Large intestine (tissue), 3 donors: ENCODE measurements at regions not wholly inside any gene's neighbourhood (a gene's known extent, or its start where the extent isn't known, plus 50 kb on each side); places are given as distances from the start of the nearest gene placed in this dataset.

Experiments
- DNase-seq, 2 donors: peaks; one replicate each; pipeline versions ENCODE4 v3.0.0 to v3.0.0-alpha.2; 2013
- H3K27ac ChIP-seq: one replicate; pipeline ENCODE4 v1.5.1; 2013; ENCODE audit warnings: low read length
- H3K27me3 ChIP-seq: 2 replicates; pipeline ENCODE4 v1.6.1; 2013; ENCODE audit warnings: low read length; ENCODE audit not compliant: control insufficient read depth, insufficient read depth
- H3K36me3 ChIP-seq: 2 replicates; pipeline ENCODE4 v1.6.1; 2013; ENCODE audit warnings: low read length; ENCODE audit not compliant: control insufficient read depth, insufficient read depth
- H3K4me1 ChIP-seq: one replicate; pipeline ENCODE4 v1.6.1; 2013; ENCODE audit warnings: low read length; ENCODE audit not compliant: control insufficient read depth, insufficient read depth
- H3K4me3 ChIP-seq: one replicate; pipeline ENCODE4 v1.5.1; 2013; ENCODE audit warnings: low read length
- H3K9me3 ChIP-seq: one replicate; pipeline ENCODE4 v1.6.1; 2013; ENCODE audit warnings: mild to moderate bottlenecking, low read depth, low read length, moderate library complexity; ENCODE audit not compliant: control insufficient read depth
- WGBS: methylation state at CpG from one replicate; pipeline ENCODE4 v1.1.5; 2013; ENCODE audit warnings: low lambda C conversion rate; ENCODE audit not compliant: insufficient coverage; 5-methylcytosine and 5-hydroxymethylcytosine counted together

DNA sequence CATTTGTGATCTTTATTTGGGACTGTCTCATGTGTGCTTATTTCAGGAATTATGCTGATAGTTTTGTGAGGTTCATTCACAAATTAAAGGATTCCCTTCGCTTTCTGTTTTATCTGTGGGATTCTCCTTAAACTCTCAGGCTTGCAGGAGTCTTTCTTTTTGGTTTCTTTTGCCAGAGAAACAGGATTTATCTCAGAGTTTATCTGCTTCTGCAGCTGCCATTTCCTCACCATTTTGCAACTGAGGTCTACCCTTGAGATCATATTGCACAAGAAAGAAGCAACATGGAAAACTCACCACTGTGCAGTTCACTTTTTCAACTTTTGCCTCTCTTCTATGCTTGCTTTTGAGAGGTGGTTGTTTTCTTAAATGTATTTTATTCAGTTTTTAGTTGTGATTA lies 201.0 kb downstream of the PRL start:
- DNase-seq, result no peak
- 100% methylated on average over 1 of the region's 1 CpG for WGBS
- Histone ChIP-seq H3K27me3 (no peaks in the 10 kb centered on the region), H3K36me3 (no peaks in the 10 kb centered on the region), H3K4me3 (no peak overlapping the region), H3K27ac (no peak overlapping the region), H3K9me3 (no peaks in the 10 kb centered on the region), H3K4me1 (no peaks in the 10 kb centered on the region)

DNA sequence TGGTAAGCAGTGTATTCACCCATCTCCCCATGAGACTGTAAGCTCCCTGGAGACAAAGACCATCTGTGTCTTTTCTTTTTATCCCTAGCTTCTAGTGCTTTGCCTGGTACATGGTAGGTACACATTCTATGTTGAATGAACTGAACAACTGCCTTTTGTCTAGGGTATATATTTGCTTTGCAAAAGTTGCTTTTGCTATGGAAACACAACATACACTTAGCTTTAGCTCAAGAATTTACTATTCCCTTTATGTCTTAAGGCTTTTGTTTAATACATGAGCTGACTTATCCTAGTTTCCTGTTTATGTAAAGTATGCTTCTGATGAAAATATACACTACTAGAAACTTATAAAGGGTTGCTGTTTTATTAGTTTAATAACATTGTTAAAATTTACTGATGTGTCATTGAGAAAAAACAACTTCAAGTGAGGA lies 198.2 kb downstream of the PRL start:
- Histone ChIP-seq H3K27ac (no peak overlapping the region), H3K9me3 (no peaks in the 10 kb centered on the region), H3K4me1 (no peaks in the 10 kb centered on the region), H3K4me3 (no peak overlapping the region), H3K27me3 (no peaks in the 10 kb centered on the region), H3K36me3 (no peaks in the 10 kb centered on the region)
- no peak for DNase-seq

DNA sequence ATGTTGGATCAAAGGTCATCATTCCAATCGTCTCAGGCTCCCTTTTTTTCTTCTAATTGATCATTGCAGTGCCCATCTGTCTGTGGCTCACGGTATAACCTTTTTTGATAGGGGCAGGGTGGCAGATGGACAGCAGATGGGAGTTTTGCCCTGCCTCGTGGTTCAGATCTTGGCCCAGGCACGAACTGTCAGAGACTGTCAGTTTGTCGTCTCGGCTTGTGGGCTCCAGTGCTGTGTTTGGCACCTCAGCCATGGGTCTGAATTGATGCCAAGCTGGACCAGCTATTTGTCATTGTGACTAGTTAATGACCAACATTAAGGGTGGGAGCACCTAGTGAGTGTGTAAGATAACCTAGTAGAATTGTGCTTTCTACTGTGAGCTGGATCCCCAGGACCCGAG lies 197.6 kb downstream of the PRL start:
- no peaks in the 10 kb centered on the region for H3K4me1 ChIP-seq
- no peaks in the 10 kb centered on the region for H3K27me3 ChIP-seq
- H3K9me3 ChIP-seq, result no peaks in the 10 kb centered on the region
- no peaks in the 10 kb centered on the region for H3K36me3 ChIP-seq
- no peak overlapping the region for H3K27ac ChIP-seq
- no peak for DNase-seq
- no CpG with 5 or more reads among the region's 7 CpGs for WGBS
- no peak overlapping the region for H3K4me3 ChIP-seq

GRCh38 chr6:22099923-22100322 lies 196.9 kb downstream of the PRL start:
- H3K4me1 ChIP-seq, result no peaks in the 10 kb centered on the region
- WGBS, result no CpG with 5 or more reads among the region's 5 CpGs
- H3K27me3 ChIP-seq, result no peaks in the 10 kb centered on the region
- no peaks in the 10 kb centered on the region for H3K36me3 ChIP-seq
- no peak overlapping the region for H3K4me3 ChIP-seq
- H3K9me3 ChIP-seq, result no peaks in the 10 kb centered on the region
- no peak overlapping the region for H3K27ac ChIP-seq
- DNase-seq, result no peak

DNA sequence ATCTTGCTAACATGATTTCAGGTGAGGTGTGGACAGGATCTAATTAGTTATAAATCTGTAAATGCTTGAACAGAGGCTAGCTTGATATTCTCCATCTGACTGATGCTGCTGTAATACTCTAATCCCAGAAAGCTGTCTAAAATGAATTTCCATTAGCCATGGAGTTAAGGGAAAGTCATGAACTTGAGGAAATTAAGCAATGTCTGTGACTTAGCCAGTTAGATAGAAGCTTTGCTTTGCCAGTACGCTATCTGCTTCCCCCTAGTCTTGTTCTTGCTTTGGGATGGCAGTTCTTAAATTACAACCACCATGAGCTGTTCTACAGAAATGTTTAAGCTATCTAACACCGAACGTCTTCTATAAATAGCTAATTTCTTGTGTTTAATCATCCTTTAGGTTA lies 195.7 kb downstream of the PRL start:
- Histone ChIP-seq H3K27me3 (no peaks in the 10 kb centered on the region), H3K4me1 (no peaks in the 10 kb centered on the region), H3K9me3 (no peaks in the 10 kb centered on the region), H3K36me3 (no peaks in the 10 kb centered on the region), H3K4me3 (no peak overlapping the region), H3K27ac (no peak overlapping the region)
- no peak for DNase-seq
- no CpG with 5 or more reads among the region's 3 CpGs for WGBS

DNA sequence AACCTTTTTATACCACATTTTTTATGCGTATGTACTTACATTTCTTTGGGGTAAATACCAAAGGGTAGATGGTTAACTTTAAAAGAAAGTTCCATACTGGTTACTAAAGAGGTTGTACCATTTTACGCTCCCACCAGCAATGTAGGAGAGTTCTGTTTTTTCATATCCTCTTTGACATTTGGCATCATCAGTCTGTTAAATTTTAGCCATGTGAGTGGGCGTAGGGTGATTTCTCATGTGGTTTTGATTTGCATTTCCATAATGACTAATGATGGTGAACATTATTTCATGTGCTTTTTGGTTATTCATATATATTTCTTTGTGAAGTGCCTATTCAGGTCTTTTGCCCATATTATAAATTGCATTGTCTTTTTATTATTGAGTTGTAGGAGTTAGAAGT lies 194.2 kb downstream of the PRL start:
- H3K27ac ChIP-seq, result no peak overlapping the region
- no peak overlapping the region for H3K4me3 ChIP-seq
- no peaks in the 10 kb centered on the region for H3K36me3 ChIP-seq
- DNase-seq, result no peak
- no peaks in the 10 kb centered on the region for H3K4me1 ChIP-seq
- WGBS, result 88% methylated on average over 2 of the region's 3 CpGs
- no peaks in the 10 kb centered on the region for H3K27me3 ChIP-seq
- H3K9me3 ChIP-seq, result no peaks in the 10 kb centered on the region

DNA sequence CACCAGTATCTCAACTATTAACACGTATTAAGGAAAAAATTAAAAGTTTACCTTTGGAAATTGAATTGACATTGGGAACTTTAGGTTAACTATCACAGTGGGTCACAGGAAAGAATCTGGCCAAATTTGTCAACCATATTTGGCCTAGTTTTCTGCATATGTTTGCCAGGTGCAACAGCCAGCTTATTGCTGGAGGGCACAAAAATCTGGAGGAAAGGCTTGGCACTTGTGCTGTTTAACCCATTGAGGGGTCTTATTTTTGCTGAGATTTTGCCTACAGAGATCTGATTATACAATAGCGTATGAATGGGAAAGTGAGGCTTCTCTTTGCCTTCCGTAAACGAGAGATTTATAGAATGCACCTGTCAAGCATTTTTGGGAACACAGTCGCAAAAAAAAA lies 190.4 kb downstream of the PRL start:
- Histone ChIP-seq H3K27ac (no peak overlapping the region), H3K4me3 (no peak overlapping the region), H3K9me3 (no peaks in the 10 kb centered on the region), H3K36me3 (no peaks in the 10 kb centered on the region), H3K4me1 (no peaks in the 10 kb centered on the region), H3K27me3 (no peaks in the 10 kb centered on the region)
- WGBS, result 92% methylated on average over 4 of the region's 5 CpGs
- DNase-seq, result no peak

DNA sequence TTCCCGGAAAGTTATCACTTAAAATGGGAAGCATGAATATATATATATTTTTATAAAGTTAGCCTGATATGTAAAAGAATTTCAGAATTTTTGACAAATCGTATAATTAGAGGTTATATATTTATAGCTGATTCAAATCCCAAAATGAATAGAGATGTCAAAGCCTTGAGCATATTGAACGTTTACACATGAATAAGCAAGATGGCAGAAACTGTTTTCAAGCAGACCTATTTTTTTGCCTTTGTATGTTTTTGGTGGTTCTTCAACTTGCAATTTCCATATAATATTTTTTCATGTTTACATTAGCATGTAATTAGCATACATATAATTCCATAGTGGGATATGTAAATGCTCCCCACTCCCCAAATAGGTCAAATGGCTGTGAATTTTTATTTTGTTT lies 189.9 kb downstream of the PRL start:
- 61% methylated on average over 3 of the region's 3 CpGs for WGBS
- H3K4me1 ChIP-seq, result no peaks in the 10 kb centered on the region
- no peak overlapping the region for H3K4me3 ChIP-seq
- DNase-seq, result no peak
- H3K27me3 ChIP-seq, result no peaks in the 10 kb centered on the region
- no peaks in the 10 kb centered on the region for H3K36me3 ChIP-seq
- H3K27ac ChIP-seq, result no peak overlapping the region
- H3K9me3 ChIP-seq, result no peaks in the 10 kb centered on the region

- no peaks in the 10 kb centered on the region for H3K36me3 ChIP-seq
- H3K27ac ChIP-seq, result no peak overlapping the region
- no peak overlapping the region for H3K4me3 ChIP-seq
- WGBS, result no CpG with 5 or more reads among the region's 7 CpGs
- no peaks in the 10 kb centered on the region for H3K27me3 ChIP-seq
- no peak for DNase-seq
- no peaks in the 10 kb centered on the region for H3K4me1 ChIP-seq
- H3K9me3 ChIP-seq, result no peaks in the 10 kb centered on the region
Observed at GRCh38 chr6:22108199-22108598, 188.6 kb downstream of the PRL start.

DNA sequence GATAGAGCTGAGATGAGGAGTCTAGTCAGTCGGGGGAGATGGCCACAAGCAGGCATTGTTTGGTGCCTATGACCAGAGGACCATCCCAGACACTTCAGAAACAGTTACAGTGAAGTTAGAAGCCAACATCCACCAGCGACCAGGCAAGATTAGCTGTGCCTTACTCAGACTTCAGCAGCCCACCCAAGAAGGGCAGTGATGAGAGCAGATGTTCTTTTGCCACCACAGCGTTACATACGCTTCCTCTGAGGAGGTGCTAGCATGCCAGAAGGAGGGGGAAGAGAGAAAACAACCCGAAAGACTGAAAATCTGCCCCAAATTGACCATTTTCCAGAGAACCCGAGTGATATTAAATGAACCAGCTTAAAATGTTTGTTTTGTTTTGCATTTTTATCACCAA lies 186.8 kb downstream of the PRL start:
- Histone ChIP-seq H3K9me3 (no peaks in the 10 kb centered on the region), H3K27me3 (no peaks in the 10 kb centered on the region), H3K36me3 (no peaks in the 10 kb centered on the region), H3K4me1 (no peaks in the 10 kb centered on the region), H3K27ac (no peak overlapping the region), H3K4me3 (no peak overlapping the region)
- no peak for DNase-seq
- no CpG with 5 or more reads among the region's 6 CpGs for WGBS

DNA sequence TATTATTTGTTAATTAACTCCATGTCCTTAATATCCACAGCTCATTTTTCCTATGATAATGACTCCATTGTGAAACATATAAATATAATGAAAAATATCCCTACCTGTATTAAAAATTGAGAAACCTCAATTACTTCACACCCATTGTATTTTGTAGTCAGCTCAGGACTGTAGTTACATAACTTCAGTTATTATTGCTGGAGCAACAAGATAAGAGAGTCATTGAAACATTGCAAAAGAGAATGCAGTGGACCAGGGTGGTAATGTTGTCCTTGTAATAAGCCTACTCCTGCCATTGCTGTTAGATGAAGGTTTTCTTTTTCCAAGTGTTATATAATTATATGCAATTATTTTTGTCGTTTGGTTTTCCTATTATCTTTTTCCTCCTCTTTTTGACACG lies 184.4 kb downstream of the PRL start:
- peak; percentile 29 to 47 for DNase-seq
- H3K27ac ChIP-seq, result no peak overlapping the region
- WGBS, result 69% methylated on average over 2 of the region's 2 CpGs
- H3K4me1 ChIP-seq, result no peaks in the 10 kb centered on the region
- H3K27me3 ChIP-seq, result no peaks in the 10 kb centered on the region
- no peak overlapping the region for H3K4me3 ChIP-seq
- H3K9me3 ChIP-seq, result no peaks in the 10 kb centered on the region
- no peaks in the 10 kb centered on the region for H3K36me3 ChIP-seq
